Liver (tissue), 8 donors: ENCODE measurements at regions not wholly inside any gene's neighbourhood (a gene's known extent, or its start where the extent isn't known, plus 50 kb on each side); places are given as distances from the start of the nearest gene placed in this dataset.

Experiments used
- DNase-seq: peaks from one replicate; pipeline ENCODE4 v3.0.0-alpha.2; 2017; ENCODE audit warnings: low spot score
- H3K27ac ChIP-seq, 2 donors: one replicate each; pipeline ENCODE4 v1.7.0; 2013; ENCODE audit warnings: inconsistent platforms in 2 of 2, low read length in 2 of 2, control low read depth in 1 of 2, low read depth in 1 of 2, mild to moderate bottlenecking in 1 of 2
- H3K27me3 ChIP-seq, 4 donors: one replicate each; pipeline versions ENCODE4 v1.6.1 to v1.7.0; 2013; ENCODE audit warnings: low read length in 3 of 4, inconsistent platforms in 1 of 4, mild to moderate bottlenecking in 1 of 4, moderate library complexity in 1 of 4; ENCODE audit not compliant: control insufficient read depth in 4 of 4, insufficient read depth in 4 of 4
- H3K36me3 ChIP-seq, 4 donors: one replicate each; pipeline versions ENCODE4 v1.6.1 to v1.7.0; 2013; ENCODE audit warnings: low read length in 3 of 4, mild to moderate bottlenecking in 3 of 4, low read depth in 1 of 4, moderate library complexity in 1 of 4; ENCODE audit not compliant: control insufficient read depth in 4 of 4, insufficient read depth in 3 of 4
- H3K4me1 ChIP-seq, 4 donors: one replicate each; pipeline versions ENCODE4 v1.6.1 to v1.7.0; 2013; ENCODE audit warnings: low read length in 3 of 4, mild to moderate bottlenecking in 3 of 4, moderate library complexity in 1 of 4; ENCODE audit not compliant: control insufficient read depth in 4 of 4, insufficient read depth in 4 of 4
- H3K4me3 ChIP-seq, 3 donors: one replicate each; pipeline versions ENCODE4 v1.6.1 to v1.7.0; 2013; ENCODE audit warnings: low read length in 3 of 3, control low read depth in 1 of 3, low read depth in 1 of 3, mild to moderate bottlenecking in 1 of 3
- H3K9ac ChIP-seq, 2 donors: one replicate each; pipeline ENCODE4 v1.7.0; 2013; ENCODE audit warnings: low read length in 2 of 2, mild to moderate bottlenecking in 2 of 2, moderate library complexity in 2 of 2, control low read depth in 1 of 2, low read depth in 1 of 2
- H3K9me3 ChIP-seq, 4 donors: one replicate each; pipeline versions ENCODE4 v1.6.1 to v1.7.0; 2013; ENCODE audit warnings: low read length in 3 of 4; ENCODE audit not compliant: control insufficient read depth in 4 of 4
- CTCF ChIP-seq: fragments of 150-350 bp; IDR thresholded peaks from 2 replicates; pipeline ENCODE4 v1.5.1; 2017; ENCODE audit warnings: improper control_type of control experiment, low read depth, low read length; ENCODE audit not compliant: missing input control
- EGR1 ChIP-seq, 2 donors: IDR thresholded peaks; 2 replicates each; pipeline ENCODE4 v1.6.1; 2016 to 2018; ENCODE audit warnings: antibody characterized with exemption in 2 of 2, low read depth in 2 of 2
- FOXA1 ChIP-seq: IDR thresholded peaks from 2 replicates; pipeline ENCODE4 v1.6.1; 2016; ENCODE audit warnings: antibody characterized with exemption
- FOXA2 ChIP-seq: IDR thresholded peaks from 2 replicates; pipeline ENCODE4 v1.6.1; 2016; ENCODE audit warnings: antibody characterized with exemption
- GABPA ChIP-seq, 2 donors: IDR thresholded peaks in 1 of 2; conservative IDR thresholded peaks in 1 of 2; 2 replicates each; pipeline ENCODE4 v1.6.1; 2016; ENCODE audit warnings: antibody characterized with exemption in 2 of 2, mild to moderate bottlenecking in 1 of 2, moderate library complexity in 1 of 2
- HNF4A ChIP-seq, 2 donors: conservative IDR thresholded peaks; 2 replicates each; pipeline ENCODE4 v1.6.1; 2016; ENCODE audit warnings: antibody characterized with exemption in 2 of 2, mild to moderate bottlenecking in 2 of 2
- HNF4G ChIP-seq: IDR thresholded peaks from 2 replicates; pipeline ENCODE4 v1.6.1; 2016; ENCODE audit warnings: antibody characterized with exemption
- JUND ChIP-seq, 2 donors: IDR thresholded peaks; 2 replicates each; pipeline ENCODE4 v1.6.1; 2016; ENCODE audit warnings: antibody characterized with exemption in 2 of 2
- MAX ChIP-seq: IDR thresholded peaks from 2 replicates; pipeline ENCODE4 v1.6.1; 2016; ENCODE audit warnings: antibody characterized with exemption
- NR2F2 ChIP-seq: IDR thresholded peaks from 2 replicates; pipeline ENCODE4 v1.6.1; 2016; ENCODE audit warnings: antibody characterized with exemption
- RAD21 ChIP-seq, 2 donors: IDR thresholded peaks; 2 replicates each; pipeline ENCODE4 v1.6.1; 2016; ENCODE audit warnings: antibody characterized with exemption in 2 of 2, mild to moderate bottlenecking in 2 of 2
- RXRA ChIP-seq, 2 donors: IDR thresholded peaks; 2 replicates each; pipeline ENCODE4 v1.6.1; 2017 to 2018; ENCODE audit warnings: antibody characterized with exemption in 2 of 2, mild to moderate bottlenecking in 1 of 2
- SP1 ChIP-seq: IDR thresholded peaks from 2 replicates; pipeline ENCODE4 v1.6.1; 2018; ENCODE audit warnings: antibody characterized with exemption, mild to moderate bottlenecking
- TAF1 ChIP-seq: conservative IDR thresholded peaks from 2 replicates; pipeline ENCODE4 v1.6.1; 2016; ENCODE audit warnings: antibody characterized with exemption, mild to moderate bottlenecking
- YY1 ChIP-seq: IDR thresholded peaks from 2 replicates; pipeline ENCODE4 v1.6.1; 2016; ENCODE audit warnings: antibody characterized with exemption, mild to moderate bottlenecking
- ZBTB33 ChIP-seq: IDR thresholded peaks from 2 replicates; pipeline ENCODE4 v1.6.1; 2016; ENCODE audit warnings: antibody characterized with exemption
- WGBS: extraction: QIAGEN DNeasy Blood & Tissue Kit; methylation state at CpG from one replicate; pipeline ENCODE4 v1.1.7; 2013; 5-methylcytosine and 5-hydroxymethylcytosine counted together
- TF ChIP-seq, protein P1 (sequence below): IDR thresholded peaks from 2 replicates; pipeline ENCODE4 v1.6.1; 2016; ENCODE audit warnings: antibody characterized with exemption, mild to moderate bottlenecking
- TF ChIP-seq, protein P2 (sequence below): IDR thresholded peaks from 2 replicates; pipeline ENCODE4 v1.6.1; 2016; ENCODE audit warnings: antibody characterized with exemption
- donor health status: healthy.
- donor health status: healthy.
- donor health status: healthy.
- donor health status: healthy.
- donor health status: healthy.

- 53% methylated on average over 4 of the region's 4 CpGs for WGBS
- H3K4me3 ChIP-seq, result no peak overlapping the region
- no peaks in the 10 kb centered on the region for H3K27me3 ChIP-seq
- peaks cover 0 to 8% (median 2%) of the 10 kb centered on the region in 4 donors for H3K4me1 ChIP-seq
- no peaks in the 10 kb centered on the region for H3K9me3 ChIP-seq
- no peak overlapping the region for H3K9ac ChIP-seq
- no peak for DNase-seq
- no peaks in the 10 kb centered on the region for H3K36me3 ChIP-seq
- TF ChIP-seq JUND (IDR thresholded peaks at IDR 0.05) (no peak), HNF4A (conservative IDR thresholded peaks at IDR 0.05) (no peak), SP1 (peak; percentile 20), NR2F2 (peak; percentile 72), RXRA (IDR thresholded peaks at IDR 0.05) (peak; percentile 86 to 91)
- no peak overlapping the region for H3K27ac ChIP-seq
Measured at GRCh38 chr5:158084292-158084691, 225.3 kb upstream of the CLINT1 start.

- H3K36me3 ChIP-seq, result no peaks in the 10 kb centered on the region
- H3K4me3 ChIP-seq, result no peak overlapping the region
- no peak overlapping the region for H3K27ac ChIP-seq
- peaks cover 0 to 8% (median 2%) of the 10 kb centered on the region in 4 donors for H3K4me1 ChIP-seq
- no peak for DNase-seq
- H3K9ac ChIP-seq, result no peak overlapping the region
- TF ChIP-seq GABPA (IDR thresholded peaks at IDR 0.05 in 1 of 2, conservative IDR thresholded peaks at IDR 0.05 in 1 of 2) (no peak), YY1 (no peak), EGR1 (IDR thresholded peaks at IDR 0.05; ENCODE audit: low read depth in 2 of 2) (no peak), NR2F2 (no peak), FOXA1 (no peak), RAD21 (IDR thresholded peaks at IDR 0.05) (no peak), JUND (IDR thresholded peaks at IDR 0.05) (no peak), FOXA2 (no peak), SP1 (no peak), ZBTB33 (no peak)
- no peaks in the 10 kb centered on the region for H3K27me3 ChIP-seq
- no peaks in the 10 kb centered on the region for H3K9me3 ChIP-seq
- 88% methylated on average over 2 of the region's 2 CpGs for WGBS
Measured at GRCh38 chr5:158082696-158083287, 223.8 kb upstream of the CLINT1 start.

- H3K9ac ChIP-seq, result no peak overlapping the region
- peaks cover 0 to 8% (median 2%) of the 10 kb centered on the region in 4 donors for H3K4me1 ChIP-seq
- WGBS, result 71% methylated on average over 1 of the region's 1 CpG
- H3K27me3 ChIP-seq, result no peaks in the 10 kb centered on the region
- H3K4me3 ChIP-seq, result no peak overlapping the region
- H3K9me3 ChIP-seq, result no peaks in the 10 kb centered on the region
- DNase-seq, result no peak
- H3K36me3 ChIP-seq, result no peaks in the 10 kb centered on the region
- H3K27ac ChIP-seq, result no peak overlapping the region
- TF ChIP-seq FOXA2 (no peak), RXRA (IDR thresholded peaks at IDR 0.05) (no peak), FOXA1 (no peak), SP1 (no peak), GABPA (IDR thresholded peaks at IDR 0.05 in 1 of 2, conservative IDR thresholded peaks at IDR 0.05 in 1 of 2) (no peak), MAX (no peak), HNF4A (conservative IDR thresholded peaks at IDR 0.05) (no peak), EGR1 (IDR thresholded peaks at IDR 0.05; ENCODE audit: low read depth in 2 of 2) (no peak), YY1 (no peak), CTCF (no peak), RAD21 (IDR thresholded peaks at IDR 0.05) (no peak), HNF4G (no peak), TAF1 (no peak), ZBTB33 (no peak)
- TF ChIP-seq, protein P1, sequence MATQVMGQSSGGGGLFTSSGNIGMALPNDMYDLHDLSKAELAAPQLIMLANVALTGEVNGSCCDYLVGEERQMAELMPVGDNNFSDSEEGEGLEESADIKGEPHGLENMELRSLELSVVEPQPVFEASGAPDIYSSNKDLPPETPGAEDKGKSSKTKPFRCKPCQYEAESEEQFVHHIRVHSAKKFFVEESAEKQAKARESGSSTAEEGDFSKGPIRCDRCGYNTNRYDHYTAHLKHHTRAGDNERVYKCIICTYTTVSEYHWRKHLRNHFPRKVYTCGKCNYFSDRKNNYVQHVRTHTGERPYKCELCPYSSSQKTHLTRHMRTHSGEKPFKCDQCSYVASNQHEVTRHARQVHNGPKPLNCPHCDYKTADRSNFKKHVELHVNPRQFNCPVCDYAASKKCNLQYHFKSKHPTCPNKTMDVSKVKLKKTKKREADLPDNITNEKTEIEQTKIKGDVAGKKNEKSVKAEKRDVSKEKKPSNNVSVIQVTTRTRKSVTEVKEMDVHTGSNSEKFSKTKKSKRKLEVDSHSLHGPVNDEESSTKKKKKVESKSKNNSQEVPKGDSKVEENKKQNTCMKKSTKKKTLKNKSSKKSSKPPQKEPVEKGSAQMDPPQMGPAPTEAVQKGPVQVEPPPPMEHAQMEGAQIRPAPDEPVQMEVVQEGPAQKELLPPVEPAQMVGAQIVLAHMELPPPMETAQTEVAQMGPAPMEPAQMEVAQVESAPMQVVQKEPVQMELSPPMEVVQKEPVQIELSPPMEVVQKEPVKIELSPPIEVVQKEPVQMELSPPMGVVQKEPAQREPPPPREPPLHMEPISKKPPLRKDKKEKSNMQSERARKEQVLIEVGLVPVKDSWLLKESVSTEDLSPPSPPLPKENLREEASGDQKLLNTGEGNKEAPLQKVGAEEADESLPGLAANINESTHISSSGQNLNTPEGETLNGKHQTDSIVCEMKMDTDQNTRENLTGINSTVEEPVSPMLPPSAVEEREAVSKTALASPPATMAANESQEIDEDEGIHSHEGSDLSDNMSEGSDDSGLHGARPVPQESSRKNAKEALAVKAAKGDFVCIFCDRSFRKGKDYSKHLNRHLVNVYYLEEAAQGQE, result no peak
- TF ChIP-seq, protein P2, sequence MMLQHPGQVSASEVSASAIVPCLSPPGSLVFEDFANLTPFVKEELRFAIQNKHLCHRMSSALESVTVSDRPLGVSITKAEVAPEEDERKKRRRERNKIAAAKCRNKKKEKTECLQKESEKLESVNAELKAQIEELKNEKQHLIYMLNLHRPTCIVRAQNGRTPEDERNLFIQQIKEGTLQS, result no peak
Measured at GRCh38 chr5:158080112-158080511, 221.2 kb upstream of the CLINT1 start.
